Right forelimb (tissue), 1 donor: ENCODE measurements at regions not wholly inside any gene's neighbourhood (a gene's known extent, or its start where the extent isn't known, plus 50 kb on each side); places are given as distances from the start of the nearest gene placed in this dataset.

Experiments
- DNase-seq: peaks from one replicate; pipeline ENCODE4 v3.0.0-alpha.2; 2018

DNA sequence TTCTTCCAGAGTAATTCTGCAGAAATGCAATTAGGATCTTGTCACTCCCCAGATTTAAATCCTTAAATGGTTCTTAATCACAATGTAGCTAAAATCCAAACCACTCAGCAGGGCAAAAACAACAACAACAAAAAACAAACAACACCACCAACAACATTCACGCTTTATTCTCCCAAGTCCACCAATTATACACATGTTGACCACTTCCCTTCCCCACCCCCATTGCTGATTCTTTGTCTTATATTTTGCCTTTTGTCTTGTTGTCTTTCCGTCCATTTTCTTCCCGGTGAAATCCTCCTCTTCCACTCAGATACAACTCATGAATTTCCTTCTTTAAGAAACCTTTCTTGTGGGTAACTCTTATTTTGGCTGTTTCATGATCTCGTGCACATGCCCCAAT lies 902.8 kb downstream of the EPHA4 start:
- DNase-seq: no peak

DNA sequence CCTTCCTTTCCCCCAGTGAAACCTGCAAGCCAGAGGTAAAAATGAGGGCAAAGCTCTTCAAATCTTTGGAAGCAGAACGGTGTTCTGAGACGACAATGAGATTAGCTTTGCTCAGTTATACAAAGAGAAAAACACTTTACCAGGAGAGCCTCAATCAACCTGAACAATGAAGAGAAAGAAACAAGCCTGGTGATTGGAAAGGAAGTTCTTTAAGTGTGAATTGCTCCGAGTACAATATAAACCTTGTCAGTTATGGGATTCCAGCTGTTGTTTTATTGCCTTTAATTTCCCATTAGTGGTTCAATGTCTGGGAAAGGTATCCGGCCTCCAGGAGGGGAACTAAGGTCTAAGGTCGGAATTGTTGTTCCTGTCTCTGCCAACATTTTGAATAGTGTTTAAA lies 901.6 kb downstream of the EPHA4 start:
- DNase-seq: no peak

DNA sequence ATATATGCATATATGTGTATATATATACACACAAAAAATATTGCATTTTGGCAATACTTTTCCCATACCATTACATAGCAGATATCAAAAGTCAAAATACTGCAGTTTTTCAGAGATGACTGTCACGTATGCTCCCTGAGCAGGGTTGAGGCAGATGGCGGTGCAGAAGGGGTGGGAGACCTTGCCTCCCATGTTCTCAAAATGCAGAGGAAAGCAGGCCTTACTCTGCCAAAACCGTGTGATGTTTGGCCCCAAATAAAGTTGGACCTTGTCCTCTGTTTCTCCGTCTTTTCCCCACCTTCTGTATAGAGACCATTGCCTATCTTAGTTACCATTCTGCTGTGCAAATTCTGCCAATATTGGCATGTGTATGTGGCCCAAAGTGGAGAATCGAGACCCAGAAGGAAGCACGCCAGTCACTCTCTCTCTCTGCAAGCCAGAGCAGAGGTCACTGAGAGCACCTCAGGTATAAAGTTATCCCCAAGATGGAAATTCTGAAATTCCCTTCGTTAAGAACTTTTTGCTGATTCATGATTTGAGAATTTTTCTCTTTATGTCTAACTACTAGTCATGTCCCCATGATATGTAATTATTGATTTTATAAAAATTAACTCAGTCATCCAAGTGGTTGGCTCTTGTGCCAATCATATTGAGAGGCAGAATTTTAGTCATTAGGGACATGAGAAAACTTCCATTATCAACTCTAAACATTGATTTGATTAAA lies 898.8 kb downstream of the EPHA4 start:
- no peak for DNase-seq

GRCh38 chr2:220674033-220674432 lies 898.1 kb downstream of the EPHA4 start:
- no peak for DNase-seq

DNA sequence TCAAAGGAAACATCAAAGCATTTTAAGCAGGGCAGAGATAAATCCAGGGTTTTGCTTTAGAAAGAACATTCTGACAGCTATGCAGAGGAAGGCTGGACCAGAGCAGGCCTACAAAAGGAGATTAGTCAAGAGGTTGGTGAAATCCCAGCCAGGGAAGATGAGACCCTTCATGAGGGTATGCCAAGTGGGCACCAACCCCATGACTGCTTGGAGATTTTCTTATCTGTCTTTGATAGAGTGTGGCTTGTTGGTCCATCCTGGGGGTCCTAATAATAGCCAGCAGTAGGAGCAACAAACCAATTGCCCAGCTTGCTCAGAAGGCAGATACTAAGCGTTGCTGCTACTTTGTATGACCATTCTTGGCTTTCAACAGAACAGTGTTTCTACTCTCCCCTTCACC lies 895.4 kb downstream of the EPHA4 start:
- DNase-seq: no peak

DNA sequence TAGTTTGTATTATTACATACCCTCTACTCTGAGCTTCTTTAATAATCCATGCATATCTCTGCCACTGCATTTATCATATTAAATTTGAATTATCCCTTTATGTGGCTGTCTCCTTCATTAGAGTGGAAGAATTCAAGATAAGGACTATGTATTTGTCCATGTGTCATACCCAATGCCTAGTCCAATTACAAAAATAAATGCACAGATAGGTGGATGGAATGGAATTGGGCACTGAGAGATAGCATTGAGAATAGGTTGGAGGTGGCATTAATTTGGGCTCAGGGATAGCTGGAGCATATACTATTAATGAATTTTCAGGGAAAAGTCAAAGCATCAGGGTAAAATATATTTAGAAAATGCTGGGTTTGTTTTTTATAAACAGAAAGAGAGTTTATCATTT lies 893.2 kb downstream of the EPHA4 start:
- DNase-seq: no peak

DNA sequence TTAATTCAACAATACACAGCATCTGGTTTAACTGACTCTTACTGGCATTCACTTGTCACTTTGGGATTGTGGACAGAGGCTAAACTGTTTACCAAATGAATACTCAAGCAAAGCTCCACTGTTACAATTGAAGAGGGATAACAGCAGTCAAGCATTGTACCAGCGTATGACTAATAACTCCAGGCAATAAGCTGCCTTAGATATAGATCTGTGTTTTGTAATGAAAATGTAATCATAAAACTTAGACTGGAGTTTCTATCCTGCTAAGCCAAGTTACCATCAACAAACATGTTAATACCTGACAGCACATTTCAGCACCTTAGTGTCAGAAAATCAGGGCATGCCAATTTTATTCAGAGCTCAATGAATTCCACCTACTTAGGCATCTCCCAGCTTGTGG lies 889.5 kb downstream of the EPHA4 start:
- DNase-seq: no peak

GRCh38 chr2:220684099-220684498 lies 888.0 kb downstream of the EPHA4 start:
- DNase-seq: no peak

DNA sequence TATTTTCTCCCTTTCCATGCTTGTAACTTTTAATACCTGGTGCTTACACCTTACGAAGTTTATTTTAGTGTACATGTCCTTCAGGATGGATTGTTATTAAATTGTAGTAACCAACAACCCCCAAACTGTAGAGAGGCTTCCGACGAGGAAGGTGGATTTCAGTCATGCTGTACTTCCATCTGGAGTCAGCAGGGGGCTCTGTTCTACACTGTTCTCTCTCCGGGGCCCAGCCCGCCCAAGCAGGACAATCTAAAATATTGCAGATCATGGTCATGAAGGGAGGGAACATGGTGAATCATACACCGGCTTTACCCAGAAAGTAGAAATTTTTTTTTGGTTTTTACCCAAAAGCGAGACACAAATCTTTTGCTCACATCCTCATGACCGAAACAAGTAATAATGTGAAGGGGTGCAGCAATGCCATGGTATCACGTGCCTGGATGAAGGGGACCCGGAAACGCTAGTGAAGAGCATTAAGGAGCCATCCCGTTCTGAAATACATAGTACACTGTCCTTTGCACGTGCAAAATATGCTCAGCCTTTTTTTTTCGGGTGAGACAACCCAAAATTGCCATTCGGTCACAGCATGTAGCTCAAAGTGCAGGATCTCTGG lies 884.8 kb downstream of the EPHA4 start:
- peak; percentile 79 for DNase-seq

DNA sequence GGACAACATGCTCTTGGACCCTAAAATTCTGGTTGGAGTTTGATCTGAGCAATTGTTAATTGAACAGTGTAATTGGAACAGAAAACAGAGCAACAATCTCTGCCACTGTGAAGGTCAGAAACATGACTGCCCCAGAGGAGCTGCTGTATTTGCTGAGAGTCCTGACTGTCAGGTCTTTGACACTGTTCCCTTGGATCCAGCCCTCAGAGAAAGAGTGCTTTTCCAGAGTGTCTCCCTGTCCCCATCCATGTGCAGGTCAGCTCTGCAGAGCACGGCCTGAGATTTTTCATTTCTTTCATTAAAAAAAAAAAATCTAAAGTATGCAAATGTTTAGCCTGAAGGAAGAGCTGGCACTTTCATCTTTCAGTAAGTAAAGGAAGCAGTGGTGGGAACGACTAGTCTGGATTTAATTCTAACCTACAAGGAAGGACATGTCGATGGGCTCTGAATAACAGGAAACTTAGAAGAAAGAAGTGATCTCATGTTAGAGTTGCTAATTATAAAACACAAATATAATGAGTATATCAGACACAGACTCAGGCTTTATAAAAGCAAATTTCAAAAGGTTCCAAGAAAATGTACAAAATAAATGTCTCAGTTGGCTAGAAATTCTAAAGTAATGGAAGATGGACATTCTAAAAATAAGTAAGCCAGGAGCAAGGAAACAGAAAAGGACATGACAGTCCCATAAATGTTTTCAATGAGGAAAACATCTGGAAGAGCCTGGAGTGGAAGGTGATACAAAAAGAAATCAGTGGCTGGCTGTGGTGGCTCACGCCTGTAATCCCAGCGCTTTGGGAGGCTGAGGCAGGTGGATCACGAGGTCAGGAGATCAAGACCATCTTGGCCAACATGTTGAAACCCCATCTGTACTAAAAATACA lies 876.5 kb downstream of the EPHA4 start:
- no peak for DNase-seq

- no peak for DNase-seq
Observed at GRCh38 chr2:220696280-220696669, 875.8 kb downstream of the EPHA4 start.

DNA sequence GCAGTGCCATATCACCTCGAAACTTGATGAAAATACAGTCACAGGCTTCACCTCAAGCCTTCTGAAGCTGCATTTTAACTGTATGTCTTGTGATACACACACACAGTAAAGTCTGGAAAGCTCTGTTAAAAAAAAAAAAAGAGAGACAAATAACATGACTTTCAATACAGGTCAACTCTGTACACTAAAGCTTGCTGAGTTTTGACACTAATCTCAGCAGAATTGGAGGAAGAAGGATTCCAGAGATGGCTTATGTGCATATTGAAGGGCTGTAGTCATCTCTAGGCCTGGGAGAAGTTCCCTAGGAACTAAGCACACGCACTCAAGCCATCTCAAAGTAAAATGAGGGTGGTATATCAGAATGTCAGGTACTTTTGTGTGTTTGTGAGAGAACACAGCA lies 875.1 kb downstream of the EPHA4 start:
- DNase-seq: no peak

DNA sequence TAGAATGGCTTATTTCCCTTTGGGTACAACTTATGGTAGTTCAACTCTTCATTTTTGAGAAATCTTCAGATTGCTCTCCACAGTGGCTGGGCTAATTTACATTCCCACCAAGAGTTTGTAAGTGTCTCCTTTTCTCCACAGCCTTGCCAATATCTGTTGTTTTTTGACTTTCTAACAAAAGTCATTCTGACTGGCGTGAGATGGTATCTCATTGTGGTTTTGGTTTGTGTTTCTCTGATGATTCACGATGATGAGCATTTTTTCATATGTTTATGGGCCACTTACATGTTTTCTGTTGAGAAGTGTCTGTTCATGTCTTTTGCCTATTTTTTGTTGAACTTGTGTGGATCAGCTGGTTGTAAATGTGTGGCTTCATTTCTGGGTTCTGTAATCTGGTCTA lies 871.0 kb downstream of the EPHA4 start:
- no peak for DNase-seq

- DNase-seq: no peak
Observed at GRCh38 chr2:220703279-220703678, 868.8 kb downstream of the EPHA4 start.

DNA sequence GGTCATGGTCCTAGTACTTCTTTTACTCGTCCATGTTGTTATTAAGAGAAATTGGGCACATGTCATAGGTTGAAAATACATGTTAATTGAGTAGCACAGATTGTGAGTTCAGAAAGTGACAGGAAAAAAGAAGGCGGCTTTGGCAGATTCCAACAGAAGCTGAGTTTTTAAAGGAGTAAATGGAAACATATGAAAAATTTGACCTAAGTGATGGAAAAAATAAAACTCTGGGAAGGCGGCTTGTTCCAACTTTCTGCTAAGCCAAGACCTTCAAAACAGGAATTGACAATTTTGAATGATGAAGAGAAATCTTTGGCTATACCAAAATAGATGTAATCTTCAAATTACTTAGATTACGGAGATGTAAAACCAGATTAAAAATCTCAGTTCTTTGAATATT lies 868.0 kb downstream of the EPHA4 start:
- no peak for DNase-seq

GRCh38 chr2:220704810-220705209 lies 867.3 kb downstream of the EPHA4 start:
- no peak for DNase-seq

GRCh38 chr2:220705678-220706077 lies 866.4 kb downstream of the EPHA4 start:
- no peak for DNase-seq

- DNase-seq: no peak
Observed at GRCh38 chr2:220707261-220707660, 864.8 kb downstream of the EPHA4 start.

DNA sequence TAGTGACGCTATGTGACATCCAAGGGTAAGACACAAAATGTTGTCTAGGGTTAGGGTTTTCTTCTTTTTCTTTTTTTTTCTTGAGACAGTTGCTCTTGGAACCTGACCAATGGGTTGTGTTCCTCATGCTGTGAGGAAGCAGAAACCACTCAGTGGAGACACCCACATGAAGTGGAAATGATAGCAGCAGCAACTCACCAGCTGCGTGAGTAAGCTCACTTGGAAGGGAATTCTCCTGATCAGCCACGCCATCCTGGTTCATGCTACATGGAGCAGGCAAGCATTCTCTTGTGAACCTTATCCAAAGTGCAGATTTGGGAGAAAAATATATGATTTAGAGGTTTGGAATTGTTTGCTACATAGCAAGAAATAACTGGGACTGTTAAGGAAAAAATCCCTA lies 863.7 kb downstream of the EPHA4 start:
- DNase-seq: no peak

DNA sequence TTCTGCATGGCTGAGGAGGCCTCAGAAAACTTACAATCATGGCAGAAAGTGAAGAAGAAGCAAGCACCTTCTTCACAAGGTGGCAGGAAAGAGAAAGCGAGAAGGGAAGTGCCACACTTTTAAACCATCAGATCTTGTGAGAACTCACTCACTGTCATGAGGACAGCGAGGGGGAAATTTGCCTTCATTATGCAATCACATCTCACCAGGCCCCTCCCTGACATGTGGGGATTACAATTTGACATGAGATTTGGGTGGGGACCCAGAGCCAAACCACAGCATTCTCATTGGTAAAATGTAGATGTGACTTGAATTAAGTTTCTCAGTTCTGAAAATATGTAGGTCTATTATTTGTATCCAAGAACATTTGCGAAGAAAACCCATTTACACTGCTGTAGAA lies 854.8 kb downstream of the EPHA4 start:
- DNase-seq: no peak

DNA sequence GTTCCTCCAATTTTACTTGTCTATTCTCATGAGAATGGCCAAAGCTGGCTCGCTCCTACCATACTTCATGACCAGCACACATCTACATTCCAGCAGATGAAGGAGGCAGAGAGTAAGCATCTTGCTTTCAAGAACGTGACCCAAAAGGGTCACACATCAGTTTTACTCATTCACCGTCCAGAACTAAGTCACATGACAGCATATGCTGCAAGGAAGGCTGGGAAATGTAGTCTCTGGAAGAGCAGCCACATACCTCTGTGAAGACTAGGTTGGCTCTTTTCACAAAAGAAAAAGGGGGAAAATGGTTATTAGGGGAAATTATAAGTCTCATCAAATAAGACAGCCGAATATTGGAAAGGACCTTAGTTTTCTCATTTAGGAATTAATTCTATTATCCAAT lies 835.3 kb downstream of the EPHA4 start:
- DNase-seq: no peak

DNA sequence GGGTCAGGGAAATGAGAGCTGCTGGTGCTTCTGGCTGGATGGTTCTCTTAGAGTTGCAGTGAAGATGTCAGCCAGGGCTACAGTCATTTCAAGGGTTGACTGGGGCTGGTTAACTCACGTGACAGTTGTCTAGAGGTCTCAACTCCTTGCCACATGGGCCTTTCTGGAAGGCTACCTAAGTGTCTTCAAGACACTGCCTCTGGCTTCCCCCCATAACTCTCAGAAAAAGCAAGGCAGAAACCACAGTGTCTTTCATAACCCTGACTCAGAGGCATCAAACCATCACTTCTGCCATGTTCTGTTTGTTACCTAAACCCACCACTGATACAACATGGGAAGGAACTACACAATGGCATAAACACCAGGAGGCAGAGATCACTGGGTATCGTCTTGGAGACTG lies 828.9 kb downstream of the EPHA4 start:
- no peak for DNase-seq

GRCh38 chr2:220744861-220745260 lies 827.2 kb downstream of the EPHA4 start:
- DNase-seq: no peak

DNA sequence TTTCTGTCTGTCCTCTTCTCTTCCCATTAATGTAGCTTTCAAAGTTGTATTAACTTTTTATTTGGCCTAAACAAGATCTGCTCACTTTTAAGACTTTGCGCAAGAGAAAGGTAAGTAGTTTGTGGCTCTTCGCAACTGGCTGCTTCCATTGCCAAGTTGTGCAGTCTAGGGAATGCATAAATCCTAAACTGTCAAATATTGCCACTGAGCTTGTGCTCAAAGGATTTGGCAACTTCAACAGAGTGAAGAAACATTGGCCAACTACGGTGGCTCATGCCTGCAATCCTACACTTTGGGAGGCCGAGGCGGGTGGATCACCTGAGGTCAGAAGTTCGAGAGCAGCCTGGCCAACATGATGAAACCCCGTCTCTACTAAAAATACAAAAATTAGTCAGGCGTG lies 826.4 kb downstream of the EPHA4 start:
- DNase-seq: no peak
